Prostate gland (tissue), 2 donors: ENCODE measurements at regions not wholly inside any gene's neighbourhood (a gene's known extent, or its start where the extent isn't known, plus 50 kb on each side); places are given as distances from the start of the nearest gene placed in this dataset.

Experiments used
- CTCF ChIP-seq, 4 experiments: fragments of 200-600 bp in 2 of 4; fragments of 450-650 bp in 2 of 4; sonication (generic) in 2 of 4; IDR thresholded peaks; 1 replicate in 3 of 4; 2 replicates in 1 of 4; pipeline ENCODE4 v1.5.1; 2016 to 2019; ENCODE audit warnings: antibody characterized with exemption in 4 of 4, mild to moderate bottlenecking in 2 of 4, moderate library complexity in 2 of 4
- POLR2A ChIP-seq: fragments of 450-650 bp; IDR thresholded peaks from one replicate; pipeline ENCODE4 v1.6.1; 2016; ENCODE audit warnings: antibody characterized with exemption, mild to moderate bottlenecking

DNA sequence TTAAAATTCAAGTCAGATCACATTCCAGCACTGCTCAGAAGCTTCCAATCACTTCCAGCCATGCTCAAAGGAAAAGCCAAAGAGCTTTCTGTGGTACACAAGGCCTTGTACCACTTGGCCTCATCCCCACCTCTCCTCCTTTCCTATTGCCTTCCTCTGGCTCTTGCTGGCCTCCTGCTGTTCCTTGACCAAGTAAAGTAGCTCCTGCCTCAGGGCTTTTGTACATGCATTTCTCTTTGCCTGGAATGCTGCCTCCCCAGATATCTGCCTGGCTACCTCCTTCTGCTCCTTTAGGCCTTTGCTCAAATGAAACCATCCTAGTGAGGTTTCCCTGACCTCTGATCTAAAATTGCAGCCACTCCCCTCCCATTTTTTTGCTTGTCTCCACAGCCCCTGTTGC is 51.2 kb upstream of the TCL1B start:
- TF ChIP-seq CTCF (IDR thresholded peaks at IDR 0.05) (no peak), POLR2A (no peak)
